HG03520 (cell line): ENCODE measurements at regions not wholly inside any gene's neighbourhood (a gene's known extent, or its start where the extent isn't known, plus 50 kb on each side); places are given as distances from the start of the nearest gene placed in this dataset.
A peak's percentile ranks its signal among the peaks of the same experiment; 100 is the strongest.
"Not testable (repeated sequence)": the region's sequence is repeated elsewhere in the genome, so short reads cannot be mapped to it uniquely, and the experiment has no call there.

Experiments
- ATAC-seq: cut with Tn5 transposase; IDR thresholded peaks from one replicate; pipeline ENCODE4 v1.9.1; 2021; ENCODE audit warnings: mild to moderate bottlenecking, moderate library complexity; ENCODE audit not compliant: unreplicated experiment

DNA sequence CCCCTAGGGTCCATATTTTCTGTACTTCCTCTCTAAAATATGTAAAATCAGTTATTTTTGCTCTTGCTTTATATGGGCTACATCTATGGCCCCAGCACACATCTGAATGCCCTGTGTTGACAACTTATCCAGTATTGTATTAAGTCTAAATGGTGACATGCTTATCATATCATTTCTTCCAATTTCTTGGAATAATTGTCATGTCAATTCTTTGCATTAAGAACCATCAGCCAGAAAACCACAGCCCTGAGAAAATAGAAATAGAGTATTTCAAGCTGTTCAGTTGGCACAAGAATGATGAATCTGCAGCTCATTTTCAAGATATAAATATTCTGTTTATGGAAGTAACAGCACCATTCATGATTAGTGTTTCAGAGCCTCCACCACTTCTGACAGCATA lies 421.8 kb downstream of the RPIA start:
- ATAC-seq = not testable (repeated sequence)

DNA sequence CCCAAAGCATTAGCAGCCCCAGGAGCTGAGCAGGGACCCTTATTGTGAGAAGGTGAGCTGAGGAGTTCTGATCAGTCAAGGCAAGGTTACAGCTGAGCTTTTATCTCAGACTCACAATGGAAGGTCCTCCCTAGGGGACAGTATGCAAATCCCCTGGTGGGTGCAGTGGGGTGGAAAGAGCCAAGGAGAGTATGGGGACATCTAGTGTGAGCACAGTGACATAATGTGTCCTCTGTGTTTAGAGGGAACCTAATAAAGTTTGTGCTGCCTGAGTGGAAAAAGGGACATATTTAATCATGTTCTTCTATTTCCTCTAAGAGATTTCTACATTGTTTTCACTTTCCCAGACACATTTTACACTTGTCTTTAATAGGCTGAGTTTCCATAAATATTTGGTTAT lies 438.0 kb downstream of the RPIA start:
- ATAC-seq = not testable (repeated sequence)

DNA sequence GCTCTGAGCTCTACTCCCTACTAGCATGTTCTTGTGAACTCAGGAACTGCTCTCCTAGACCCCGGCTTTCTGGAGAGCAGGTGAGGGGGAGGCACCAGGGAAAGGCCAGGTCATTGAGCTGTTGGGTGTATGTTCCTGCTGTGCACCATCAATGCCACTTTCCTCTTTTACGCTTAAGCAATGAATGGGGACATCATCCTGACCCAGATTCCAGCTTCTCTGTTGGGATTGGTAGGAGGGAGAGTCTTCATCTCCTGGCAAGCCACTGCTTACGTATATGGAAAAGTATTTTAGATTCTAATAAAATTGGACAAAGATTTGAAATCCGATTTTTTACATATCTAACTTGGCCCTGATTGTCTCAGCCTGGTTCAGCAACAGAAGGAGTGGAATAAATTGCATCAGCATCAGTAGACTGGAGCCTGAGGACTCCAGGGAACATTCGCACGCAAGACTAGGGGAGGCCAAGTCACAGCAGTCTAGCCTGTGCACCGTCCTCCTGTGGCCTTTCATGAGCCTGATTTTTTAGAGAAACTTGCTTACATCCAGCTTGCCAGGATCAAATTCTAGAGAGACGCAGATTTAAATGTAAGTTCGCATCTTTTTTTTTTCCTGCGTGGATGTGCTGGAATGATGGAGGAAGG lies 439.3 kb downstream of the RPIA start:
- not testable (repeated sequence) for ATAC-seq

DNA sequence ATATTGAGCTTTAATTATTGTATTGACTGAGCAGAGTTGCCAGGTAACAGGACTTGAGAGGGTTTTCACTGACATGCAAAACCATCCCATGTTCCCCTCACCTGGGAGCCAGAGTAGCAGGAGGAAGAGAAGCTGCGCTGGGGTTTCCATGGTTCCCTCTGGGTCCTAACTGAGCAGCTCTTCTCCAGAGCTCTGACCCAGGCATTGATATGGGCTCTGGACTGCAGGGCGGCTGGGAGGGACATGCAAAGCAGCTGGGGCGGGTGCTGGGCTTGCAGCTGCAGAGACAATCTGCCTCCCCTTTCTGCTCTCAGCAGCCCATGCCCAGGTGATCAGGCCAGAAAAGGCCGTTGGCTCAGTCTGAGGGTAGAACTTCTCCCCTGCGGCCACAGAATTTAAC lies 451.5 kb downstream of the RPIA start:
- ATAC-seq = not testable (repeated sequence)

DNA sequence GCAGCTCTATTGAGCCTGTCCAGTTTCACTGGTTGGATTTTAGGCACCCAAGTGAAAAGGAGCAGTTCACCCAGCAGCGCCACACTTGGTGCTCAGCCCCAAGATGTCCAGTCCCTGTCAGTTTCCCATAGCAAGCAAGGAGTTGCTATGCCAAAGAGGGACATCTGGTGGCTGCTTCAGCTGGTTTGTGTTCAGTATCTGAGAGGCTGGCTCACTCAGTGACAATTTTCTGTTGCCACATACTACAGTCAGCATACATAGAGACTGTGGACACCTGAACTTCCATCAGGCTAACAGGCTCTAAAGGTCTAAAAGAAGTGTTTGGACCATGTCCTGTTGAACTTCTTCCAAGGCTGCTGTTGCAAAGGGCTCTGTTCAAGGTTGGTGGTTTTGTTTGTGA lies 453.9 kb downstream of the RPIA start:
- not testable (repeated sequence) for ATAC-seq

DNA sequence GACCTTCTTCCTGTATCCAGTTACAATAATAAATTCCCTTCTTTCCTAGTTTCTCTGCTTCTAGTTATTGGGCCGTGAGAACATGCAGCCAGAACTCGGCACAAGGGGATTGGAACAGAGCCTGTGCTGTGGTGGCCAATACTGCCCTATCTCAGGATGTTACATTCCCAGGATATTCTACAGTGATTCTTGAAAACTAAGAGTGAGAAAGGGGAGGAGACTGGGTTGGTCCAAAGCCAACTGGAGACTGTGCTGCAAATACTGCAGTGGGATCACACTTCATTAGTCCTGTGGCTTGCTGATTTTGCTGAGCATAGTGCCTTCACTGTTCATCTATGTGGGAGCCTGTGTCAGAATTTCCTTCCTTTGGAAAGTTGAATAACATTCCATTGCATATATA lies 456.8 kb downstream of the RPIA start:
- ATAC-seq = not testable (repeated sequence)

DNA sequence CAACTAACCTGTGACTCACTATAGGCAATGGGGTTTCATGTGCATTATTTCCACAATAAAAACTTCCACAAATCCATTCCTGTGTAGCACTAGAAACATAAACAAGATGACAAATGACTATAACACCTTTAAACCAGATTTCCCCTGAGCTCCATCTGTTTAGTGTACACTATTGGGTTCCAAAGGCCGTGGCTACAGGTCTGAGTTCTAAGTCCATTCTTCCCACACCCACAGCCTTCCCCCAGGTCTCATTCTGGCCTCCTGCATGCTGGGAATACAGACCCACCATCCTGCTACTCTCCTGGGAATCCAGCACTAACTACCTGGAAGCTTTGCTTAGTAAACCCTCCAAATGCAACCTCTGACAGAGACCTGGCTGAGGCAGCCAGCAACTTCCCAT lies 460.2 kb downstream of the RPIA start:
- not testable (repeated sequence) for ATAC-seq

DNA sequence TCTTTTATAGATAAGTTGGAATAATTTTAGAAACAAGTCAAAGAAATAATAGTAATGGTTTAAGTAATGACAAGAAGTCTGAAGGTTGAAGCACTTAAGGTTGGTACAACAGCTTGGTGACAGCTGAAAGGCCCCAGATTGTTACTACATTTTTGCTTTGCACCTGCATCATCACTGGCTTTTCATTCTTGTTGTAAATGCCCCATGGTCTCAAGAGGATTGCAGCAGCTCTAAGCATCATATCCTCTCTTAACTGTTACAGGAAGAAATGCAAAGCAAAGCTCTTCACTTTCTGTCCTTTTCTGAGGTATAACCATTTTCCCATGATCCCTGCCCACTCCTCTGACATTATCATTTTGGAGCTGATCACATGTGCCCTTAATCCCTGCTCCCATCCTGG lies 461.0 kb downstream of the RPIA start:
- not testable (repeated sequence) for ATAC-seq

DNA sequence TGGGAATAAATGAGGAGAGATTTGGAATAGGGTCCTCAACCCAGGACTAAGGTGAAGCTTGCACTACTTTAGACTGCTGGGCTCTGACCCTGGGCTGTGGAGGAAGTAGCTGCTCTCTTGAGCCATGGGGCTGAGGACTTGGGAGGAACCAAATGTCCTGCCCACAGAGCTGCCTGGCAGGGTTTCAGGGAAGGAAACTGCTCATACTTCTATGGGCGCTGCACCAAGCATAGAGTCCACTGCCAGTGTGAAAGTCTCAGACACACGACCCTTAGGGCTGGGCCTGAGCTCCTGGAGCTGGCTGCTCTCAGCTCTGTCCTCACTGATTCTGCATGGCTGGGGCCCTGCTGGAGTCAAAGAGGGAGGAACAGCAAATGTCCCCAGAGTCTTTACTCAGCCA lies 461.7 kb downstream of the RPIA start:
- ATAC-seq = not testable (repeated sequence)

DNA sequence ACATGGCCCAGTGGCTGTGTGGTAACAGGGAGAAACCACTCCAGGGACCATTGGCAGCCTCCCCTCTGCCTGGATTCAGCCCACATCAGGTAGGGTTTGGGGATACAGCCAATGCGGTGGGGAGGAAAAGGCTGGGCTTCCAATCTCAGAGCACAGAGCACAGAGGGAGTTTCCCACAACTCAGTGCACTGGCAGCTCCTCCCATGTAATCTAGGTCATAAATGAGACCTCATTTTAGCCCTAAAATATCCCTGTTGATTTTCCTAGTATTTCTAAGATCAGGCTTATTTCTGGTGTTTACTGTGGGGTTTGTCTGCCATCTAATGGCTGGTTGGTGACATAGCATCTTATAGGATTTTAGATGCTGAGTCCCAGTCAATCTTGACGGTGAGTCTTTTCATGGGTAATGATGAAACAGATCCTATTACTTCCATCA lies 462.8 kb downstream of the RPIA start:
- peak; percentile 46 for ATAC-seq

DNA sequence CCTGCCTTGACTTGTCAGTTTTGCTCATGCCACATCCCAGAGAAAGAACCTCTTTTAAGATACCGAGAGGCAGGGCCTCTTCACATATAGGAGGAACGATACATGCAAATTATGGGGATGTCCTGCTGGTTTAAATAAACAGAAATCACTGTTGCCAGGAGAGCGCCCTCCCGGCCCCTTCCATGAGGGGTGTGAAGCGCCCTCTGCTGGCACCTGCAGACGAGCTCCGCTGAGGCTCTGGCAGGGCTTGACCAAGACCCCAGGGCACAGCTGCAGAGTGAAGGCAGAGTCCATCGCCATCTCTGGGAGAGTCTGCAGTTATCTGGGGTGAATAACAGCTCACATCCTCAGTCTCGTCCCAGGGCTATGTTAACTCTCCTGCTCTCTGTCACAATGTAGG lies 468.8 kb downstream of the RPIA start:
- peak; percentile 67 for ATAC-seq

DNA sequence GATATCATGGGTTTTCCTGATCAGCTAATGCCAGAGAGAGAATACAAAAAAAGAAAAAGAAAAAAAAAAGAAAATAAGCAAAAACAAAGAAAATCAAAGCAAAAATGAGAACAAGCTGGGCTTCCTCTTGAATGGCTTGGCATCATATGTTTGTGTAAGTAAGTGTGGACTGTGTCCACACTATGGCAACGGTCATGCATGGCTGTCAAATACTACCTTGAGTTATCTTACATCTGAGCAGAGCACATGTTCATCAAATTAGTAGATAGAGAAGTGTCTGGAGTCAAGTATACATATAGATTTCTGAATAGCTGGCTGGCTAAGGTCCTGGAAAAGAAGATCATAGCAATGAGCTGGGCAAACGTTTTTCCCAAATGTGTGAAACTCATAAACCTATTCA lies 470.2 kb downstream of the RPIA start:
- ATAC-seq = not testable (repeated sequence)

DNA sequence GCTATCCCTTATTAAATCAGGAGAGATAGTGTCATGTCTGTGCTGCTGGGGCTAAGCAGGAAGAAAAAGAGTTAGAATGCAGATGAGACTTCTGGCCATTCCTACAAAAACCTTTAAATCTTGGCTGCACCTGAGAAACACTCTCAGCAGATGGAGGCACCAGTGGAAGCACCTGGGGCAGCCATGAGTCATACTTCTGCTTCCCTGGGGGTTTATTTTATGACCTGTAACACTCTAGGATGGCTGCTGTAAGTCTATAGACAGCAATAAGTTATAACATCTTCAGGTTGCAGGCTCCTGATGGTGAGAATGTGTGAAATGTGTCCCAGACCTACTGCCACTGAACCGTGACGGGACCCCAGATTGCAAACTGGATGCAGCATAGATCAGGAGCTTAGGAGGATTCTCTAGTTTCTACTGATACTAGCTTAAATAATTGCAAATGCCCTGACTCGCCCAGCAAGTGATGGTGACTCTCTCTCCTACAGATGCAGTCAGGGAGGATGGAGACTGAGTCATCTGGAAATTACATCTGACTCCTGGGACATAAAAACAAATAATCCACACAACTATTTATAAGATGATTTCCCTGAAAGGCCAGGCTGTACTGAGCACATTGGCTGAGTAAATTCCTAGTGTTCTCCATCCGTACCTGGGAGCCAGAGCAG lies 479.2 kb downstream of the RPIA start:
- ATAC-seq = not testable (repeated sequence)

DNA sequence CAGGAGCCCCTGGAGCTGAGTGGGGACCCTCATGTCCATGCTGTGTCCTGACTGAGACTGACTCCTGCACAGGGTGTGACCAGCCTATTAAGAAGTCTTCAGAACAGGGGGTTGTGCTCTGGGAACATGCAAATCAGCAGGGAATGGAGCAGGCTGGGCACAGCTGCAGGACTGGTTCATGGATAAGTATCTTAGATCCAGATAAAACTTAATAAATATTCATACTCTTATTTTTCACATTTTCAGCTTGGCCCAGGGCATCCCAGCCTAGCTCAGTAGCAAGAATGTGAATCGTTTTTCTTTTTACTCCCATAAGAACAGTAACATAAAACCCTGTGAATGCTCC lies 479.7 kb downstream of the RPIA start:
- ATAC-seq = not testable (repeated sequence)

DNA sequence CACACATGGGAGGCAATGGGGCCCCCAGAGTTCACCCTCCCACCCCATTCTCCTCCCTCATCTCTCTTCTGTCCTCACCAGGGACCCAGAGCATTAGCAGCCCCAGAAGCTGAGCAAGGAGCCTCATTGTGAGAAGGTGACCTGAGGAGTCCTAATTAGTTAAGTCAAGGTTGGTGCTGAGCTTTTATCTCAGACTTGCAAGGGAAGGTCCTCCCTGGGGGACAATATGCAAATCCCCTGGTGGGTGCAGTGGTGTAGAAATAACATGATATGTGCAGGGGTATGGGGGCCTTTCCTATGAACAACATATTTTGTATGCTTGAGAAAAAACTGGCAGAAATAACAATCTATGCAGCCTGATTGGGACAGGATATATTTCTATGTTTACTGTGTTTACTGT lies 485.5 kb downstream of the RPIA start:
- ATAC-seq = not testable (repeated sequence)

DNA sequence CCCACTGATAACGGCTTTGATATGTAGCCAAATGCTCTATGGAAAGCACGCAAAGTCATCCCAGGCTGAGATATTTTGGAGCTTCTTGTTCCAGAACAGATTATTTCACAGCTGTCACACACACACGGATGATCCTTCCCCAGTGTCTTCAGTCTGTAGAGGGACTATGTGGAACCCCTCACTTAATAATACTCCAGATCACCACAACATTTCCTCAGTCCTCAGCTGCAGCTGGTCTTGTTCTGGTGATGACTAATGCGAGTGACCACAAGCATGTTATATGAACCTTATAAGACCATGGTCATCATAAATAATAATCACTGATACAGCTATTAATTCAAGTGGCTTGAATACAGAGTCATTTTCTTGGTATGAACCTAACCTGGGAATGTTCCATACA lies 490.7 kb downstream of the RPIA start:
- not testable (repeated sequence) for ATAC-seq

DNA sequence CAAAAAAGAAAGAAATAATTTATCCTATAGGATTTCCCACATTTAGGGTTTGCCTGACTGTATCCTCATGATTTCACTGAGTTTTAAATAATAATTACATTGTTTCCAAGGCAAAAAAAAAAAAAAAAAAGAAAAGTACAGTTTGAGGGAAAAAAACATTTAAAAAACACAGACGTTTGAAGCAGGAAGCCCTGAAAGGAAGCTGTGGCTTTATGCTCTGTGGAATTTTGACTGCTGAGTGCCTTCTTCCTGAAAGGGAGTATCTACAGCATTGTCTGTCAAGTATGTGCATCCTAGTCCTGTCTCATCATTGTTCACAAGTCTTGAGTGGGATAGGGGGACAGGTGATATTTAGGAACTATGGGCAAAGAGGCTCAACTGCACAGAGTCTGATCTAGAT lies 493.3 kb downstream of the RPIA start:
- ATAC-seq = not testable (repeated sequence)

DNA sequence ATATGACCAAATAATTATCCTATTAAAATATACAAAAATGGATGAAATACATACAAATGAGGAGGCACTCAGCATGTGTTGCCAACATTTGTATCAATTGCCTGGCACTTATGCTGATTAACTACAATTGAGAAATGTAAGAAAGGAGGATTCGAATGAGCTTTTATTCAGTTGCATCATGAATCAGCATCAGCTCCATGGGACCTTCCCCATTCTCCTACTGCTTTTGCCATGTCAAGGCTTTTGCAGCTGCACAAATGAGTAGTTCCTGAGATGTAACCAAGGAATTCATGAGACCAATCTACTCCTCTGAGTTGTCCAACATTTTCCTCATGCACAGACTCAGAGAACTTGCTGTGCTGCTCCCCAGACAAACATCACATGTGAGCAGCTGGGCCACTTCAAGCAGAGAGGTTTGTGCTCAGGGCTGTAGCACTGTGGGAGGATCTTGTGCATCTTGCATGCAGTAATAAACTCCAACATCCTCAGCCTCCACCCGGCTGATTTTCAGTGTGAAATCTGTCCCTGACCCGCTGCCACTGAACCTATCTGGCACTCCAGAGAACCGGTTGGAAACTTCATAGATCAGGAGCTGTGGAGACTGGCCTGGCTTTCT lies 504.3 kb downstream of the RPIA start:
- not testable (repeated sequence) for ATAC-seq

DNA sequence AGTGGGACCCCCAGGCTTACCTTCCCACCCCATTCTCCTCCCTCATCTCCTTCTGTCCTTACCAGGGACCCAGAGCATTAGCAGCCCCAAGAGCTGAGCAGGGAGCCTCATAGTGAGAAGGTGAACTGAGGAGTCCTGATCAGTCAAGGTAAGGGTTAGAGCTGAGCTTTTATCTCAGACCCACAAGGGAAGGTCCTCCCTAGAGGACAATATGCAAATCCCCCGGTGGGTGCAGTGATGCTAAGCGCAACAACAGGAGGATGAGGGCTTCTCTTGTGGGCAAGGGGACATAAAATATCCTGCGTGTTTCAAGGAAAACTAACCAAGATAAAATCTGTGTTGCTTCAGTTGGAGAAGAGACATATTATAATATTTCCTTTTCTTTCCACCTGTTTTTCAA lies 505.2 kb downstream of the RPIA start:
- not testable (repeated sequence) for ATAC-seq

DNA sequence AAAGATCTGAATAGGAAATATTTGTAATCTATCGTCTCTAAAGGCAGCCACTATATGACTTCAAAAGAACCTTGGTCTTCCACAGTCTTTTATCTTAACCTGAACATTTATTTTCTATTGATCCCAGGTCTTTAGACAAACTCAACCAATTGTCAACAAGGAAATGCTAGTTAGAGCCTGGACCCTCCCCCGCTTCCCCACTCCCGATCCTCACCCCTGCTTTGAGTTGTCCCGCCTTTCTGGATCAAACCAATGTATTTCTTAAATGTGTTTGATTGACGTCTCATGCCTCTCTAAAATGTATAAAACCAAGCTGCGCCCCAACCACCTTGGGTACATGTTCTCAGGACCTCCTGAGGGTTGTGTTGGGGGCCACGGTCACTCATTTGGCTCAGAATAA lies 506.6 kb downstream of the RPIA start:
- not testable (repeated sequence) for ATAC-seq

DNA sequence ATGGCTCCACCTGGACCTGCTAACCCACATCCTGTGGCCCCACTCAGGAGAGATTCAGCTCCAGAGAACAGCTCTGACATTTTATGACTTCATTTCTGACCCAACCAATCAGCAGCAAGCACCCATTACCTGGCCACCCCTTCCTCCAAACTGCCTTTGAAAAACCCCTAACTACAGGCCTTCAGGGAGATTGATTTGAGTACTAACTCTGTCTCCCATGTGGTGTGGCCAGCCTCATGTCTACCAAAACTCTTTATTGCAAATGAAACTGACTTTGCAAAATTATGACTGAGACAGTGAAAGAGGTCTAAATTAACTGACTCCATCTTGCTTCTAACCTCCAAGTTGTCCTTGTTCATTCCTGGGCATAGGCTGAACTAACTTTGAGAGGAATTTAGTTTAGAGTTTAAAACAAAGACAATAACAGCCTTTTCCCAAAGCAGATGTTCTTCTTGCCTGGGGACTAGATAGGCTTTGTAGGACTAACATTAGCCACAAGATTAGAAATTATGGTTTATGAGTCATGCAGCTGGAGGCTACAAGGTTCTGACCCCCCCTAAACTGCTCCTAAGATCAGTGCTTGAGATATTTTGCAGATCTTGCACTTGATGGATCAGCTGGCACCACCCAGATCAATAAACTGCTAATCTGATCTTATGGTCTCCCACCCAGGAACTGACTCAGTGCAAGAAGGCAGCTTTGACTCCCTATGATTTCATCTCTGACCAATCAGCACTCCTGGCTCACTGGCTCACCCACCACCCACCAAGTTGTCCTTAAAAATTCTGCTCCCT lies 508.2 kb downstream of the RPIA start:
- not testable (repeated sequence) for ATAC-seq

DNA sequence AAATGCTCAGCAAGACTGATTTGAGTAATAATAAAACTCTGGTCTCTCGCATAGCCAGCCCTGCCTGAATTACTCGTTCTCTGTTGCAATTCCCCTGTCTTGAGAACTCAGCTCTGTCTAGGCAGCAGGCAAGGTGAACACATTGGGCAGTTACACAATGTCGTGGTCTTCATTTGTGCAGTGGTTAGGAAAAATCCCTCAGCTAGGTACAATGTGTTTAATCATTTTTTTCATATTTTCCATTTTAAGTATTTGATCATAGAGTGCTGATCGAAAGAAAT lies 508.7 kb downstream of the RPIA start:
- ATAC-seq = not testable (repeated sequence)
